Heart left ventricle (tissue), 16 donors: ENCODE measurements at regions not wholly inside any gene's neighbourhood (a gene's known extent, or its start where the extent isn't known, plus 50 kb on each side); places are given as distances from the start of the nearest gene placed in this dataset.

Source experiments
- ATAC-seq, 4 donors: fragments of 200-7000 bp; cut with Tn5 transposase; one replicate each; pipeline ENCODE4 v1.9.1; 2020 to 2022; ENCODE audit warnings: moderate library complexity in 4 of 4, mild to moderate bottlenecking in 3 of 4, moderate number of reproducible peaks in 1 of 4
- DNase-seq, 5 donors: peaks; one replicate each; pipeline ENCODE4 v3.0.0-alpha.2; 2020
- H3K27ac ChIP-seq, 12 donors: fragments of 200-600 bp; sonication (generic) in 4 of 12; one replicate each; pipeline versions ENCODE4 v1.5.0 to v1.8.0; 2016 to 2022; ENCODE audit warnings: mild to moderate bottlenecking in 2 of 12
- H3K27me3 ChIP-seq, 9 donors: fragments of 200-600 bp; sonication (generic) in 2 of 9; one replicate each; pipeline versions ENCODE4 v1.5.1 to v1.8.0; 2016 to 2022; ENCODE audit warnings: mild to moderate bottlenecking in 3 of 9
- H3K36me3 ChIP-seq, 9 donors: fragments of 200-600 bp; sonication (generic) in 2 of 9; one replicate each; pipeline versions ENCODE4 v1.5.0 to v1.8.0; 2018 to 2022; ENCODE audit warnings: mild to moderate bottlenecking in 2 of 9
- H3K4me1 ChIP-seq, 12 donors: fragments of 200-600 bp; sonication (generic) in 4 of 12; one replicate each; pipeline versions ENCODE4 v1.5.0 to v1.8.0; 2016 to 2022; ENCODE audit warnings: mild to moderate bottlenecking in 3 of 12
- H3K4me3 ChIP-seq, 12 donors: fragments of 200-600 bp; sonication (generic) in 4 of 12; one replicate each; pipeline versions ENCODE4 v1.5.0 to v1.8.0; 2017 to 2022; ENCODE audit warnings: mild to moderate bottlenecking in 9 of 12, moderate library complexity in 4 of 12
- H3K9me3 ChIP-seq, 12 donors: fragments of 200-600 bp; sonication (generic) in 4 of 12; one replicate each; pipeline versions ENCODE4 v1.5.0 to v1.8.0; 2016 to 2022; ENCODE audit warnings: mild to moderate bottlenecking in 1 of 12
- CTCF ChIP-seq, 12 donors: fragments of 200-600 bp; sonication (generic) in 4 of 12; IDR thresholded peaks; one replicate each; pipeline versions ENCODE4 v1.5.0 to v1.8.0; 2018 to 2022; ENCODE audit warnings: antibody characterized with exemption in 12 of 12, mild to moderate bottlenecking in 5 of 12
- POLR2A ChIP-seq, 2 donors: fragments of 450-650 bp; IDR thresholded peaks; one replicate each; pipeline ENCODE4 v1.6.1; 2017; ENCODE audit warnings: antibody characterized with exemption in 2 of 2, mild to moderate bottlenecking in 2 of 2, moderate library complexity in 2 of 2
- WGBS, 4 donors: extraction: QIAGEN DNeasy Blood & Tissue Kit in 2 of 4; methylation state at CpG; one replicate each; pipeline versions ENCODE4 v1.1.5 to v1.1.7; 2013 to 2018; 5-methylcytosine and 5-hydroxymethylcytosine counted together
- intact Hi-C, 10 donors: fragments of 100-400 bp; cut with DNase I; formaldehyde crosslinking; loops; one replicate each; pipeline versions ENCODE4 v1.11.1 to v1.14.2; 2022
- donor health status: ischemic (EF 13 %, LVEDD 7.1; RV severe dilation, severe dysfunction).
- donor health status: healthy with polysubstance abuse.
- donor health status: DM: no; HTN: yes; CAD: no.
- donor health status: DM: no; HTN: no; CAD: no.
- donor health status: ischemic (EF 25% LVEDD 6.9; RV normal size, moderate dysfunction).
- donor health status: ischemic (EF 25% LVEDD 5.7; RV mildly dilated, moderate dysfunction).
- donor health status: healthy.
- donor health status: DM: yes; HTN: yes; CAD: no.
- donor health status: ischemic (EF 35%, LVEDD 5.7; RV mildly dilated, moderate dysfunction).
- donor health status: nonischemic (EF 11% LVEDD 7.7; RV severe dilation, severe dysfunction).
- donor health status: DM: yes; HTN: yes; CAD: no.
- donor health status: PGD.
- donor health status: ischemic (EF 29% LVEDD 5.4; RV normal size, mild dysfunction).
- donor health status: nonischemic (EF 23%, LVEDD 6.1; RV moderate dilation, normal function).

- intact Hi-C loops = loop anchor here in 3 of 10 donors (5.0 to 10.0 kb wide), 3 partner anchors 171 to 473 kb away; no protein-coding TSS in a partner anchor
- H3K36me3 ChIP-seq = no peaks in the 10 kb centered on the region
- DNase-seq (no peak), ATAC-seq (no peak)
- 74 to 87% (median 77%) methylated on average over 2 of the region's 2 CpGs for WGBS, 4 donors
- H3K27me3 ChIP-seq = no peaks in the 10 kb centered on the region
- peaks cover 0 to 11% (median 0%) of the 10 kb centered on the region in 12 donors for H3K9me3 ChIP-seq
- no peak overlapping the region for H3K27ac ChIP-seq
- TF ChIP-seq POLR2A (IDR thresholded peaks at IDR 0.05) (no peak), CTCF (IDR thresholded peaks at IDR 0.05) (no peak)
- peaks cover 0 to 6% (median 0%) of the 10 kb centered on the region in 12 donors for H3K4me1 ChIP-seq
- no peak overlapping the region for H3K4me3 ChIP-seq
Measured at GRCh38 chr2:56757884-56758545, 574.2 kb downstream of the CCDC85A start.

- 82 to 92% (median 84%) methylated on average over 2 of the region's 2 CpGs for WGBS, 4 donors
- TF ChIP-seq POLR2A (IDR thresholded peaks at IDR 0.05) = no peak
- TF ChIP-seq CTCF (IDR thresholded peaks at IDR 0.05) = no peak
Measured at GRCh38 chr2:56763683-56764082, 579.9 kb downstream of the CCDC85A start.

GRCh38 chr2:56768973-56769372 is 585.2 kb downstream of the CCDC85A start:
- Histone ChIP-seq H3K27me3 (no peaks in the 10 kb centered on the region), H3K36me3 (no peaks in the 10 kb centered on the region), H3K27ac (no peak overlapping the region), H3K4me3 (no peak overlapping the region), H3K9me3 (peaks cover 0 to 18% (median 10%) of the 10 kb centered on the region in 12 donors), H3K4me1 (no peaks in the 10 kb centered on the region)
- TF ChIP-seq POLR2A (IDR thresholded peaks at IDR 0.05) (no peak), CTCF (IDR thresholded peaks at IDR 0.05) (no peak)
- ATAC-seq (no peak), DNase-seq (no peak)
- intact Hi-C loops = no loop called here

More at GRCh38 chr2:56763683-56764082, 579.9 kb downstream of the CCDC85A start:
- Histone ChIP-seq H3K4me3 (no peak overlapping the region), H3K27ac (no peak overlapping the region), H3K4me1 (no peaks in the 10 kb centered on the region), H3K36me3 (no peaks in the 10 kb centered on the region), H3K27me3 (no peaks in the 10 kb centered on the region), H3K9me3 (peaks cover 0 to 11% (median 0%) of the 10 kb centered on the region in 12 donors)
- no peak for DNase-seq
- intact Hi-C loops = no loop called here
- no peak for ATAC-seq

- ATAC-seq (no peak), DNase-seq (no peak)
- Histone ChIP-seq H3K9me3 (peaks cover 0 to 18% (median 10%) of the 10 kb centered on the region in 12 donors), H3K4me1 (no peaks in the 10 kb centered on the region), H3K27me3 (no peaks in the 10 kb centered on the region), H3K4me3 (no peak overlapping the region), H3K27ac (no peak overlapping the region), H3K36me3 (no peaks in the 10 kb centered on the region)
- 48 to 69% (median 56%) methylated on average over 2 of the region's 2 CpGs for WGBS, 4 donors
- intact Hi-C loops = no loop called here
- TF ChIP-seq POLR2A (IDR thresholded peaks at IDR 0.05) (no peak), CTCF (IDR thresholded peaks at IDR 0.05) (no peak)
Measured at GRCh38 chr2:56770490-56770889, 586.7 kb downstream of the CCDC85A start.
